Upper lobe of left lung (tissue), 6 donors: ENCODE measurements at regions not wholly inside any gene's neighbourhood (a gene's known extent, or its start where the extent isn't known, plus 50 kb on each side); places are given as distances from the start of the nearest gene placed in this dataset.
"Not testable (repeated sequence)": the region's sequence is repeated elsewhere in the genome, so short reads cannot be mapped to it uniquely, and the experiment has no call there.

Experiments
- ATAC-seq, 2 donors: fragments of 200-7000 bp; cut with Tn5 transposase; one replicate each; pipeline ENCODE4 v1.9.1; 2022; ENCODE audit warnings: mild to moderate bottlenecking in 2 of 2, moderate library complexity in 2 of 2; ENCODE audit not compliant: low FRiP score in 2 of 2
- DNase-seq, 2 donors: peaks; one replicate each; pipeline ENCODE4 v3.0.0-alpha.2; 2019 to 2020
- H3K27ac ChIP-seq, 4 donors: fragments of 200-600 bp; sonication (generic); one replicate each; pipeline ENCODE4 v1.5.1; 2016 to 2019
- H3K27me3 ChIP-seq, 4 donors: fragments of 200-600 bp; sonication (generic); one replicate each; pipeline ENCODE4 v1.5.1; 2017 to 2019
- H3K36me3 ChIP-seq, 4 donors: fragments of 200-600 bp; sonication (generic); one replicate each; pipeline ENCODE4 v1.5.1; 2016 to 2019
- H3K4me1 ChIP-seq, 4 donors: fragments of 200-600 bp; sonication (generic); one replicate each; pipeline ENCODE4 v1.5.1; 2018 to 2019
- H3K4me3 ChIP-seq, 4 donors: fragments of 200-600 bp; sonication (generic); one replicate each; pipeline ENCODE4 v1.5.1; 2017 to 2019; ENCODE audit warnings: mild to moderate bottlenecking in 2 of 4, moderate library complexity in 1 of 4
- H3K9me3 ChIP-seq, 4 donors: fragments of 200-600 bp; sonication (generic); one replicate each; pipeline ENCODE4 v1.5.1; 2018 to 2019
- CTCF ChIP-seq, 6 experiments: fragments of 450-650 bp in 4 of 6; fragments of 200-600 bp in 2 of 6; sonication (generic) in 2 of 6; IDR thresholded peaks; one replicate each; pipeline ENCODE4 v1.5.1; 2016 to 2019; ENCODE audit warnings: antibody characterized with exemption in 6 of 6
- EP300 ChIP-seq, 4 donors: sonication (generic); formaldehyde crosslinking; IDR thresholded peaks; one replicate each; pipeline ENCODE4 v1.5.1; 2017; ENCODE audit warnings: antibody characterized with exemption in 4 of 4, control low read depth in 2 of 4
- POLR2A ChIP-seq, 4 donors: fragments of 450-650 bp; IDR thresholded peaks; one replicate each; pipeline ENCODE4 v1.5.1; 2016 to 2017; ENCODE audit warnings: antibody characterized with exemption in 4 of 4, mild to moderate bottlenecking in 2 of 4
- POLR2AphosphoS5 ChIP-seq, 2 donors: sonication (generic); formaldehyde crosslinking; IDR thresholded peaks; one replicate each; pipeline ENCODE4 v1.5.1; 2017; ENCODE audit warnings: antibody characterized with exemption in 2 of 2
- WGBS, 2 donors: methylation state at CpG; one replicate each; pipeline ENCODE4 v1.1.5; 2017 to 2018; 5-methylcytosine and 5-hydroxymethylcytosine counted together
- donor health status: DM: no; HTN: no; CAD: no; lungs with moderate emphysema.
- donor health status: DM: no; HTN: yes; CAD: no; lungs with severe emphysema.

- DNase-seq (no peak), ATAC-seq (peak in 1 of 2 donors; percentile 43)
- no peaks in the 10 kb centered on the region for H3K27me3 ChIP-seq
- TF ChIP-seq POLR2A (IDR thresholded peaks at IDR 0.05) = no peak
- 57 to 62% methylated on average over 4 of the region's 4 CpGs for WGBS, 2 donors
- no peaks in the 10 kb centered on the region for H3K4me1 ChIP-seq
- H3K27ac ChIP-seq = no peak overlapping the region
- H3K4me3 ChIP-seq = no peak overlapping the region
- no peaks in the 10 kb centered on the region for H3K9me3 ChIP-seq
- H3K36me3 ChIP-seq = no peaks in the 10 kb centered on the region
Observed at GRCh38 chr2:123451542-123451941, 573.5 kb upstream of the CNTNAP5 start.

GRCh38 chr2:123453046-123453700 is 571.9 kb upstream of the CNTNAP5 start:
- Histone ChIP-seq H3K9me3 (no peaks in the 10 kb centered on the region), H3K27ac (no peak overlapping the region), H3K27me3 (no peaks in the 10 kb centered on the region), H3K4me3 (no peak overlapping the region), H3K4me1 (no peaks in the 10 kb centered on the region), H3K36me3 (no peaks in the 10 kb centered on the region)
- no peak for TF ChIP-seq POLR2A (IDR thresholded peaks at IDR 0.05)
- TF ChIP-seq EP300 (IDR thresholded peaks at IDR 0.05) = no peak
- TF ChIP-seq CTCF (IDR thresholded peaks at IDR 0.05) = no peak
- no peak for TF ChIP-seq POLR2AphosphoS5 (IDR thresholded peaks at IDR 0.05)
- no peak for DNase-seq
- no peak for ATAC-seq
- 77 to 88% methylated on average over 4 of the region's 4 CpGs for WGBS, 2 donors

GRCh38 chr2:123453772-123454171 is 571.3 kb upstream of the CNTNAP5 start:
- H3K36me3 ChIP-seq = no peaks in the 10 kb centered on the region
- ATAC-seq = no peak
- WGBS, 2 donors = 64 to 74% methylated on average over 3 of the region's 3 CpGs

GRCh38 chr2:123455234-123455633 is 569.9 kb upstream of the CNTNAP5 start:
- not testable (repeated sequence) for H3K27me3 ChIP-seq, DNase-seq, H3K36me3 ChIP-seq, ATAC-seq, H3K9me3 ChIP-seq, H3K27ac ChIP-seq, H3K4me1 ChIP-seq, H3K4me3 ChIP-seq
- WGBS, 2 donors = 83 to 92% methylated on average over 8 of the region's 8 CpGs

More at GRCh38 chr2:123453772-123454171, 571.3 kb upstream of the CNTNAP5 start:
- no peak for TF ChIP-seq EP300 (IDR thresholded peaks at IDR 0.05)
- no peak for TF ChIP-seq POLR2AphosphoS5 (IDR thresholded peaks at IDR 0.05)
- TF ChIP-seq POLR2A (IDR thresholded peaks at IDR 0.05) = no peak
- TF ChIP-seq CTCF (IDR thresholded peaks at IDR 0.05) = no peak
- DNase-seq = no peak
- Histone ChIP-seq H3K27me3 (no peaks in the 10 kb centered on the region), H3K9me3 (no peaks in the 10 kb centered on the region), H3K27ac (no peak overlapping the region), H3K4me3 (no peak overlapping the region), H3K4me1 (no peaks in the 10 kb centered on the region)

- WGBS, 2 donors = 60 to 68% methylated on average over 2 of the region's 2 CpGs
Observed at GRCh38 chr2:123456416-123456815, 568.7 kb upstream of the CNTNAP5 start.

More at GRCh38 chr2:123456416-123456815, 568.7 kb upstream of the CNTNAP5 start:
- H3K36me3 ChIP-seq = no peaks in the 10 kb centered on the region
- no peak for ATAC-seq
- no peak overlapping the region for H3K27ac ChIP-seq
- no peak overlapping the region for H3K4me3 ChIP-seq
- H3K27me3 ChIP-seq = no peaks in the 10 kb centered on the region
- no peak for TF ChIP-seq POLR2AphosphoS5 (IDR thresholded peaks at IDR 0.05)
- TF ChIP-seq EP300 (IDR thresholded peaks at IDR 0.05) = no peak
- no peak for TF ChIP-seq CTCF (IDR thresholded peaks at IDR 0.05)
- H3K4me1 ChIP-seq = no peaks in the 10 kb centered on the region
- no peak for DNase-seq
- no peaks in the 10 kb centered on the region for H3K9me3 ChIP-seq
